SHP77 (cell line): ENCODE measurements at regions not wholly inside any gene's neighbourhood (a gene's known extent, or its start where the extent isn't known, plus 50 kb on each side); places are given as distances from the start of the nearest gene placed in this dataset.
"Not testable (repeated sequence)": the region's sequence is repeated elsewhere in the genome, so short reads cannot be mapped to it uniquely, and the experiment has no call there.

Source experiments
- DNase-seq, 2 experiments: peaks; one replicate each; lab custom pipeline; 2025; lab: John Stamatoyannopoulos, UW

GRCh38 chr1:232416026-232416568, 213.8 kb downstream of the SIPA1L2 start:
- no peak for DNase-seq

DNA sequence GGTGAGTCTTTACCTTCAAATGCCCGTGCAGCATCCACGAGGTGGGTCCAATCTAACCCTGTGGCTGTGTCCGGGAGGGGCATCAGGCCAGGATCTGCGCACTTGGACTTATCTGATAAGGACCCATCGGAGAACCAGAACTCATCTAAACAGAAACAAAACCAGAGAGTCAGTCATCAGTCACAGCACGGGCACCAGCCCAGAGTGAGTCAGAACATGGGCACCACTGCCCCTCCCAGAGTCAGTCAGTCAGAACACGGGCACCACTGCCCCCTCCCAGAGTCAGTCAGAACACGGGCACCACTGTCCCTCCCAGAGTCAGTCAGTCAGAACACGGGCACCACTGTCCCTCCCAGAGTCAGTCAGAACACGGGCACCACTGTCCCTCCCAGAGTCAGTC, 214.5 kb downstream of the SIPA1L2 start:
- DNase-seq: not testable (repeated sequence)

GRCh38 chr1:232414100-232414499, 215.8 kb downstream of the SIPA1L2 start:
- DNase-seq: no peak

DNA sequence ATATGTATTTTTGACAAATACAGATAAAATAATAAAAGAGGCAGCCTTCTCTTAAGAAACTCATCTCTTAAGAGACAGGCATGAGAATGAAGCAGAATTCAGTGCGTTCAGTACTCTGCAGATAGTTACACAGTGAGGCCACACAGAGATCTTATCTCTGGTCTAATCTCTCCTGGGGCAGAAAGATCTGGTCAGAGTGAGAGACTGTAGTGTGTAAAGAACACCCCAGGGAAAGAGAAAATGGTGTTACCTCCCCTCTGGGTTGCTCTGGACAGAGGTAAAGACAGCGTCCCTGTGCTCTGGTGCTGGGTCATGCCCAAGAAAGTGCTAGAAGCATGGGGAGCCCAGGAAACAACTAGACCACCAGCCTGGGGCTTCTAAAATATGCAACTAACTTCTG, 216.3 kb downstream of the SIPA1L2 start:
- DNase-seq: no peak

GRCh38 chr1:232409584-232409983, 220.3 kb downstream of the SIPA1L2 start:
- DNase-seq: no peak

DNA sequence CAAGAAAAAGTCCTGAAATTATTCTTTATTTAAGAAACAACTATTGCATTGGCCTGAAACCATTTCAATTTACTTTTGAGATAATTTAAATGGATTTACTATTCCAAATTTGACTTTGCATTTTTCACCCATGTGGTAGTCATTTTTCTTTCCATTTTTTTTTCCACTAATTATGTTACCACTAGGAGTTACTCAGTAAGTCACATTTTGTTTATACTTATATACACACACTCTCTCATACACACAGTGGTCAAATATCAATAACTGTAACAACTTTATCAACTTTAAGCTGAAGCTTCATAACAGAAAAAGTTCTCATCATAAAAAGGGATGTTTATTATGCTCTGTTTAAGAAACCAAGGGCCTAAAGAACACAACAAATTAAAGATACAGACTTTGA, 222.8 kb downstream of the SIPA1L2 start:
- DNase-seq: no peak

DNA sequence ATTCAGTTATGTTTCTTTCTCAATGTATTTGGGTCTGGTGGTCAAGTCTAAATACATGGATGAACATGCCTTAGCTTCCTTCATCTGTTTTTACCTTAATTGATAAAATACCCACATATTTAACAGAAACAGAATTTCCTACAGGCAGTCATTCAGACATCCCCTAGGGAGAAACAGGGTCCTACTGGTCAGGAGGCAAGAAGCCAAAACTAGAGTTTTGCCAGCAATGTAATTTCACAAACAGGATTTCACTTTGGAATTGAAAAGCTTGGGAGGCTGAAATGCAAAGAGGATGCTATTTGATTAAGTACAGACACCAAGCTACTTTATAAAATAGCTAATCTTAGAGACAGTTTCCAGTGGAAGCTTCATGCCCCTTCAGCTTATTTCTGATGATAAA, 224.2 kb downstream of the SIPA1L2 start:
- no peak for DNase-seq

- DNase-seq: no peak
These were observed 224.8 kb downstream of the SIPA1L2 start for GRCh38 chr1:232404981-232405731.

DNA sequence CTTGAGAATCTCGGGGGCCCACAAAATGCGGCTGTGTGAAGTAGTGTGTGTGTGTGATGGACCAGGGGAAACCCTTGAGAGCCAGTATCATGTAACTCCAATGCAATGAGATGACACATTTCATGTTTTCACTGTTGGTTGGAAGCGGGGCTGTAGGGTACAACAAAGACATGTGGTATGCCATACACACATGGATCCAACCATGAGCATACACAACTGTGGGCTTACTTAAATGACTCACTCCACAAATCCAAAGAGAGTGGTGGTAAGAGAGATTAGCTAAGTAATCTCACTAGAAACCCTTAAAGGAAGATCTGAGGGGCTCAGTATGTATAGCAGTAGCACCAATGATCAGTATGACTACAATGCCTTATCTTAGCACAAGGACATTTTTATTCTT, 225.7 kb downstream of the SIPA1L2 start:
- no peak for DNase-seq

DNA sequence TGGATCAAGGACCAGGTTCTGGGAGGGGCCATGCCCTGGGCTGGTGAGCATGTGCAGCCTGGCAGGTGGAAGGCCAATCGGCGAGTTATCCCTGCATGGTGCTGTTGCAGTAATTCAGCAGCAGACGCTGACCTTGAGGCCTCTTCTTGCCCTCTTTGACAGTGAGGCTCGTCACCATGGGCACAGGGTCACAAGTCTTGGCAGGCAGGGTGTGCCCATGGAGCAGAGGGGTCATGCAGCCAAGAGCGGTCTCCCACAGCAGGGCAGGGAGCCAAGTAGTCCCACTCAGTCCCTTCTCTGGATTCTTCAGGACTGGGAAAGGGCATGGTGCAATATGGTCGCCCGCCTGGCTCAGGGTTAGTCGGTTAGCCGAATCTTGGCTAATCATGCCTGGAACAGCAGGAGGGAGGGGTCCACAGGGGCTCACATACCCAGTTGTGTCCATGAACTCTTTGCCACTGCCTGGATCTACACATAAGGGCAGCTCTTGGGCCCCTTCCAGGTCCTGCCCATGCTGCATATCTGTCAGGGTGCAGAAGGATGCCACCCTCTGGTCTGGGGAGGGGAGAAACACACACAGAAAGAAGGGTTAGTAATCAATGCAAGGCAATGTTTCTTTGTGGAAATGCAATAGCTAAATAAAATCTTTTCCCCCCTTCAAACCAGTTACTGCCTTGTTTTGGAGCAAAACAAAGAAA, 226.8 kb downstream of the SIPA1L2 start:
- DNase-seq: no peak

GRCh38 chr1:232398823-232399222, 231.1 kb downstream of the SIPA1L2 start:
- DNase-seq: no peak

DNA sequence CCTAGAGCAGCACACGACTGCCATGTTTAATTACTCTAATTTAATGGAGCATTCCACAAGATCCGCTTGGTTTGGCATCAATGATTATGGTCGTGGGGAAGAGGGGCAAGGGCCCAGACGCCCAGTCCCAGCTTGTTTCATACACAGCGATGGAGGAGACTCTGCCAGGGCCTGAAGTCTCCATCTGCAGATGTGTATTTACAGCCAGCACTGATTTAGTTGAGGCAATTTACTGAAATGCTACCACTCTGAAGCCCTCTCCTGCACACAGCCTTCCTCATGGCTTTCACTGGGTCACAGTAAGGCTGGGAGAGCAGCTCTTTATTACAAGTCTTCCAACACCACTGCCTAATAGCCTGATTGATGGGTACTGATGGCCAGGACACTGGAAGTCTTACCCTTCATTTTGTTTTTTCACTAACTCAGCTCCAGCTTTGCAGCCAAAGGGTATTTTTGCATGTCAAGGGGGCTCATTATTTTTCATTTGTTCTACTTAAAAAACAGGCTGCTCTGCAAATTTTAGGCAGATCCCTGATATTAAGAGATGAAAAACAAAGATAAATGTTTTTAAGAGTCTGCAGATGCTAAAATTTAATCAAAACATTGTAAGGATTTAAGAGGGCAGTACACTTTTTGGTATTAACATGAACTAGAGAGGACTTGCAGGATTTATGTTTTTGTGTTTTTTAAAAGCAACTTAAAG, 236.3 kb downstream of the SIPA1L2 start:
- DNase-seq: no peak

- no peak for DNase-seq
These were observed 236.9 kb downstream of the SIPA1L2 start for GRCh38 chr1:232393010-232393409.

DNA sequence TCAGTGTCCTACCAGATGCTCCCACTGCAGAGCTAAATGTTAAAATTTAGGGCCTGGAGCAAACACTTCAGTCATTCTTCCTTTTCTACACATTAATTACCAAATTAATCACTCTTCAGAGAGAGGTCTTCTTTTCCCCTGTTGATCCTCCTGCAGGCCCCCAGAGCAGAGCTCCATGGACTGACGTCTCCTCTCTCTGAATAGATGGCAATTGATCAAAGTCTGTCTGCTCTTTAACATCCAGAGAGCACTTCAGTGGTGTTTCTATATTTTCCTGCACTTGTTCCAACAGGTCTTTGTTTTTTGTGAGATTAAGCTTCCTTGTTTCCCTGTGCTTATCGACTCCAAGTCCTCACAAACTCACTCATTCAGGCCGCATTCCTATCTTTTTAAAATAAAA, 239.3 kb downstream of the SIPA1L2 start:
- no peak for DNase-seq

- no peak for DNase-seq
These were observed 240.2 kb downstream of the SIPA1L2 start for GRCh38 chr1:232389744-232390143.

DNA sequence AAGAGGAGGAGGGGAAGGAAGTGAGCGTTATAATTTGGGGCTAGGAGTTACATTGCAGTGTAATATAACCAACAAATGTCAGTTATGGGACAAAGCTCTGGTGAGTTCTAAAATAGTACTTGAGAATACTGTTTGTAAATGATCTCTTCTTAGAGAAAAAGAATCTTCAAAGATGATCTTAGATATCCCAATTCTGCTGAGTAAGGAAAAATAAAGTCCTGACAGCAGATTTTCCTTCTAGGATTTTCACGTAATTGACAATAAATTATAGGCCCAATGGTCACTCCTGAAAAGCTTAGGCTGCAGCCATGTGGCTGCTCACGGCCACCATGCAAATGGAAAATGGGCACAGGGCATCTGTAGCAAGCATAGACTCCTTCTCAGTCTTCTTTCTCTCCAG, 241.6 kb downstream of the SIPA1L2 start:
- no peak for DNase-seq

- no peak for DNase-seq
These were observed 243.0 kb downstream of the SIPA1L2 start for GRCh38 chr1:232386721-232387510.

DNA sequence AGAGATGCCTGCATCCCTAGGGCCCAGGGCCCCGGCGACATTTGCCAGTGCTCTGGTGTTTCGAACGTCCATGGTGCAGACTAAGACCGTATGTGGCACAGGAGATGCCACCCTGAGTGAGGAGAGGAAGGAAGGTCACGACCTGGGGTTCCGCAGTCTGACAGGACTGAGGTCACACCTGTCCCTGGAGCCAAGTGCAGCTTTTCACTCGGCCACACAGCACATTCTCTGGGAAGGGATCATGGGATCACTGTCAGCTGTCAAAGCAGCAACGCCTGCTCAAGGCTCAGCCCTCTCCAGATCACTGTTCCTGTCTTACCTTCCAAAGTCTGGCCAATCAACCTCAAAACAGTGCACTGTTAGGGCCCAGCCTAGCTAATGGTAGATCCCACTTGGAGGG, 243.6 kb downstream of the SIPA1L2 start:
- DNase-seq: no peak

DNA sequence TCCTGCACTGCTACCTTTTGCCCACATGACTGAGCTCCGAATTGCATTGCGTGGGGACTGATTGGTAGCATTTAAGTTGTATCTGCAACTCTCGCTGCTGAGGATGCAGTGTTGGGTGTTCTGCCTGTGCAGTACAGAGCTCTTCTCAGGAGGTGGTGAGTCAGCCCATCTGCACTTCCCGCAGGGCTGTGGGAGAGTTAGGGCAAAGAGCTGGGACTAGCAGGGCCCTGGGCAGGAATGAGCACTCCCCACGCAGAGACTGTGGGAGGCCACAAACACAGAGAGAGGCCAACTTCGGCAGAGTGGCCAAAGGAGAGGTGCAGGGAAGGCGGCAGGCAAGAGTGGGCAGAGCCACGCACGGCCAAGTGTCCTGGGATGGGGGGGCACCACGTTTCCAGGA, 244.7 kb downstream of the SIPA1L2 start:
- DNase-seq: no peak

DNA sequence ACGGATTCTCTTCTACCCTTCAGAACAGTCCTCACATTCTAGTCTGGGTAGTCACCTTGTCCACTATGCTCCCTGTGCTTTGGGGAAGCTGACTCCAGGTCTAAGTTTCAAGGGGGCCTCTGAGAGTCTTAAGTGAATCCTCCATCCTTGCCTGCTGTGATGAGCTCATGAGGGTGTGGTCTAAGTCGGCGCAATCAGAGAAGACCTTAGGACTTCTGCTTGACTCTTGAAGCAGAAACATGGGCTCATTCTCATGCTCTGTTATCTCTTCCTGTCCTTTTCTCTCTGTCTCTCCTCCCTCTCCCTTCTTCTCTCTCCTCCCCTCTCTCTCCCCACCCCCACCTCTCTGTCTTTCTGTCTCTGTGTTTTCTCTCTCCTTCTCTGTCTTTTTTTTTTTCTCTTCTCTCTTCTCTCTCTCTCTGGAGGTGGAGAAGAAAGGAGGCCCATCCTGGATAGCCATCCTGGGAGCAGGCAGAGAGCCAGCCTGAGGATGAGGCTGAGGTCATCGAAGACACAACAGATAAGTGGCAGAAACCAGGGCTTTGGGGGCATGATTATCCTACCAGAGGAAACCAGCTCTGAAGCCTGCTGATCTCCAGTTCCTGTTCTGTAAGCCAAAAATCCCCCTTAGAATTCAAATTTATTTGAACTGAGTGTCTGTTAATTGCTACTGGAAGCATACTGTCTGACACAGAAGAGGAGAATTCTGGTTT, 245.6 kb downstream of the SIPA1L2 start:
- DNase-seq: no peak

- DNase-seq: no peak
These were observed 246.3 kb downstream of the SIPA1L2 start for GRCh38 chr1:232383455-232384123.
